ENCODE measurements at regions not wholly inside any gene's neighbourhood (a gene's known extent, or its start where the extent isn't known, plus 50 kb on each side); places are given as distances from the start of the nearest gene placed in this dataset.

GRCh38 chr9:108546215-108546614 lies 309.6 kb downstream of the ACTL7B start:
- DNase-seq: no peak

- no peak for DNase-seq
Measured at GRCh38 chr9:108545436-108545835, 310.4 kb downstream of the ACTL7B start.

GRCh38 chr9:108544866-108545265 lies 310.9 kb downstream of the ACTL7B start:
- DNase-seq: no peak

- DNase-seq: no peak
Measured at GRCh38 chr9:108543251-108543778, 312.5 kb downstream of the ACTL7B start.

GRCh38 chr9:108537756-108538155 lies 318.0 kb downstream of the ACTL7B start:
- DNase-seq: no peak

- no peak for DNase-seq
Measured at GRCh38 chr9:108536836-108537601, 318.8 kb downstream of the ACTL7B start.

GRCh38 chr9:108535526-108535925 lies 320.3 kb downstream of the ACTL7B start:
- no peak for DNase-seq

- no peak for DNase-seq
Measured at GRCh38 chr9:108534741-108535140, 321.0 kb downstream of the ACTL7B start.

- no peak for DNase-seq
Measured at GRCh38 chr9:108530141-108530540, 325.6 kb downstream of the ACTL7B start.

- no peak for DNase-seq
Measured at GRCh38 chr9:108528231-108528630, 327.6 kb downstream of the ACTL7B start.

GRCh38 chr9:108526518-108526917 lies 329.3 kb downstream of the ACTL7B start:
- DNase-seq: no peak

GRCh38 chr9:108525186-108525585 lies 330.6 kb downstream of the ACTL7B start:
- no peak for DNase-seq

GRCh38 chr9:108521063-108521590 lies 334.7 kb downstream of the ACTL7B start:
- no peak for DNase-seq

- DNase-seq: no peak
Measured at GRCh38 chr9:108519437-108519836, 336.3 kb downstream of the ACTL7B start.

- DNase-seq: no peak
Measured at GRCh38 chr9:108517651-108518365, 338.0 kb downstream of the ACTL7B start.

- DNase-seq: no peak
Measured at GRCh38 chr9:108516391-108516790, 339.4 kb downstream of the ACTL7B start.

- no peak for DNase-seq
Measured at GRCh38 chr9:108515856-108516255, 339.9 kb downstream of the ACTL7B start.

- DNase-seq: no peak
Measured at GRCh38 chr9:108512426-108513173, 343.2 kb downstream of the ACTL7B start.

GRCh38 chr9:108511307-108511706 lies 344.5 kb downstream of the ACTL7B start:
- no peak for DNase-seq

- no peak for DNase-seq
Measured at GRCh38 chr9:108496846-108497245, 358.9 kb downstream of the ACTL7B start.

GRCh38 chr9:108489567-108489966 lies 366.2 kb downstream of the ACTL7B start:
- no peak for DNase-seq

- DNase-seq: no peak
Measured at GRCh38 chr9:108486831-108487230, 369.0 kb downstream of the ACTL7B start.

- peak; percentile 51 for DNase-seq
Measured at GRCh38 chr9:108484468-108484867, 371.3 kb downstream of the ACTL7B start.
